ENCODE measurements at regions not wholly inside any gene's neighbourhood (a gene's known extent, or its start where the extent isn't known, plus 50 kb on each side); places are given as distances from the start of the nearest gene placed in this dataset.
A peak's percentile ranks its signal among the peaks of the same experiment; 100 is the strongest.

DNA sequence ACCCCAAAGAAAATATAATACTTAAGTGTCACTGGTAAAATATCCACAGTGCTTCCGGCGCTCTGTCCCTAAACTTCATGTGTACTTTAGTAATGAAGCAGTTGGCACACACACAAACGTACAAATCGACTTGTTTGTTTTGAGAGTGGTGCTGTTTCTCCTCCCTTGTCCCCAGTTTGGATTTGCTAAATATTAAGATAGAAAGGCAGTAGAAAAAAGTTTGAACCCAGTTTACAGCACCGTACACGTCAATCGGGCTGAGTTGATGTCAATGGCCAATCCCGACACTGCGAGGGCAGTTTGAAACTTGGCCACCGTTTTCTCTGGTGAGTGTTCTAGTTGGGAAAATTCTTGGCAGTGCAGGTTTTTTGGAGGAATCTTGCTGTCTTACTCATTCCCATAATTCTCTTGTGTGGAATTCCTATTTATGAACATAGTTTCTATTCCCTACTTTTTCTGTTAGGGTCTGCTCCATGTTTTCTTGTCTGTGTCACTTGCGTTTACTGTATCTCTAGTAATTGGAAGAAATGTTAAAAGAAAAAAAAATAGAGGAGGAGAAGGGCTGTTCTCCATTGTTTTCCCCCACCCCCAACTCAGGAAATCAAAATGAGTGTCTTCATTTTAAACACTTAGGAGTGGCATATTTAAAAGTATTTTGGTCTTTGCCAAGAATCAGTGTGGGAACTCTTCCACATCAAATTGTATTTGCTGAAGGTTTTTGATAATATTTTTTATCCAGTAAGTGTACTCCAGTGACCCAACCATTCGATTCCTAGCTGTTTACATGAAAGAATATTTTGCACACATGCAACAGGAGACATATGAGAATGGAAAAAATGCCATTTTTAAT lies 72.3 kb downstream of the OR2B2 start (continued):
- TF ChIP-seq, protein P1, sequence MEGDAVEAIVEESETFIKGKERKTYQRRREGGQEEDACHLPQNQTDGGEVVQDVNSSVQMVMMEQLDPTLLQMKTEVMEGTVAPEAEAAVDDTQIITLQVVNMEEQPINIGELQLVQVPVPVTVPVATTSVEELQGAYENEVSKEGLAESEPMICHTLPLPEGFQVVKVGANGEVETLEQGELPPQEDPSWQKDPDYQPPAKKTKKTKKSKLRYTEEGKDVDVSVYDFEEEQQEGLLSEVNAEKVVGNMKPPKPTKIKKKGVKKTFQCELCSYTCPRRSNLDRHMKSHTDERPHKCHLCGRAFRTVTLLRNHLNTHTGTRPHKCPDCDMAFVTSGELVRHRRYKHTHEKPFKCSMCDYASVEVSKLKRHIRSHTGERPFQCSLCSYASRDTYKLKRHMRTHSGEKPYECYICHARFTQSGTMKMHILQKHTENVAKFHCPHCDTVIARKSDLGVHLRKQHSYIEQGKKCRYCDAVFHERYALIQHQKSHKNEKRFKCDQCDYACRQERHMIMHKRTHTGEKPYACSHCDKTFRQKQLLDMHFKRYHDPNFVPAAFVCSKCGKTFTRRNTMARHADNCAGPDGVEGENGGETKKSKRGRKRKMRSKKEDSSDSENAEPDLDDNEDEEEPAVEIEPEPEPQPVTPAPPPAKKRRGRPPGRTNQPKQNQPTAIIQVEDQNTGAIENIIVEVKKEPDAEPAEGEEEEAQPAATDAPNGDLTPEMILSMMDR (IDR thresholded peaks at IDR 0.05; ENCODE audit: low read depth, low read length, missing input control) = no peak
- TF ChIP-seq RXRA (IDR thresholded peaks at IDR 0.05) = peak in 1 of 2 donors; percentile 46
- no peak for TF ChIP-seq EGR1 (IDR thresholded peaks at IDR 0.05; ENCODE audit: low read depth in 2 of 2)
- no peak for TF ChIP-seq TAF1 (conservative IDR thresholded peaks at IDR 0.05)
- TF ChIP-seq RAD21 (IDR thresholded peaks at IDR 0.05) = no peak
- TF ChIP-seq, protein P2, sequence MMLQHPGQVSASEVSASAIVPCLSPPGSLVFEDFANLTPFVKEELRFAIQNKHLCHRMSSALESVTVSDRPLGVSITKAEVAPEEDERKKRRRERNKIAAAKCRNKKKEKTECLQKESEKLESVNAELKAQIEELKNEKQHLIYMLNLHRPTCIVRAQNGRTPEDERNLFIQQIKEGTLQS (IDR thresholded peaks at IDR 0.05) = no peak
- peak; percentile 76 for TF ChIP-seq FOXA2 (IDR thresholded peaks at IDR 0.05)
- peak; percentile 32 for TF ChIP-seq SP1 (IDR thresholded peaks at IDR 0.05)

DNA sequence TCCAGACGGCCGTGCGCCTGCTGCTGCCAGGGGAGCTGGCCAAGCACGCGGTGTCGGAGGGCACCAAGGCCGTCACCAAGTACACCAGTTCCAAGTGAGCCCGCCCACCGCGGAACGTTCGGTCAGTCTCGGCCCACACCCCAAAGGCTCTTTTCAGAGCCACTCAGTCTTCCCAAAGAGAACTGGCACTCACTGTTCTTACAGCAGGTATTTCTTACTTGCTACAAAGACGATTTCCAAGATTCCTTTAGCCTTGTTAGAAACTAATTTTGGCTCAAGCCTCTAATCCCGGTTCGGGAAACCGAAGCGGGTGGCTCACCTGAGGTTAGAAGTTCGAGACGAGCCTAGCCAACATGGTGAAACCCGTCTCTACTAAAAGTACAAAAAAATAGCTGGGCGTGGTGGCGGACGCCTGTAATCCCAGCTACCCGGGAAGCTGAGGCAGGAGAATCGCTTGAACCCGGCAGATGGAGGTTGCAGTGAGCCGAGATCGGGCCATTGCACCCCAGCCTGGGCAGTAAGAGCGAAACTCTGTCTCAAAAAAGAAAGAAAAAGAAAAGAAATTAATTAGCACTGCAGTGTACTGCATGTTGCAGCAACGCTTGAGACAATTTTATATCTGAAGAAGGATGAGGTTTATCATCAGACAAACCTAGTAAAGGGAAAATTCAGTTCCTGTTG lies 73.1 kb downstream of the OR2B2 start:
- DNase-seq (ENCODE audit: low spot score) = peak; percentile 67
- Histone ChIP-seq H3K27ac (ENCODE audit: low read depth in 1 of 2, low read length in 2 of 2) (peak overlapping the region; percentile 99), H3K36me3 (ENCODE audit: control insufficient read depth in 4 of 4, insufficient read depth in 3 of 4, low read depth in 1 of 4, low read length in 3 of 4) (no peaks in the 10 kb centered on the region), H3K4me1 (ENCODE audit: control insufficient read depth in 4 of 4, insufficient read depth in 4 of 4, low read length in 3 of 4) (peaks cover 0 to 28% (median 9%) of the 10 kb centered on the region in 4 donors), H3K27me3 (ENCODE audit: control insufficient read depth in 4 of 4, insufficient read depth in 4 of 4, low read length in 3 of 4) (no peaks in the 10 kb centered on the region), H3K9ac (ENCODE audit: low read depth in 1 of 2, low read length in 2 of 2) (peak overlapping the region; percentile 78 to 94), H3K9me3 (ENCODE audit: control insufficient read depth in 4 of 4, low read length in 3 of 4) (no peaks in the 10 kb centered on the region), H3K4me3 (ENCODE audit: low read depth in 1 of 3, low read length in 3 of 3) (peak overlapping the region; percentile 46 to 87 (median 84))
- TF ChIP-seq RXRA (IDR thresholded peaks at IDR 0.05) = no peak
- TF ChIP-seq SP1 (IDR thresholded peaks at IDR 0.05) = no peak
- TF ChIP-seq EGR1 (IDR thresholded peaks at IDR 0.05; ENCODE audit: low read depth in 2 of 2) = no peak
- TF ChIP-seq GABPA (IDR thresholded peaks at IDR 0.05 in 1 of 2, conservative IDR thresholded peaks at IDR 0.05 in 1 of 2) = peak in 1 of 2 donors; percentile 20
- TF ChIP-seq FOXA2 (IDR thresholded peaks at IDR 0.05) = no peak
- TF ChIP-seq, protein P3, sequence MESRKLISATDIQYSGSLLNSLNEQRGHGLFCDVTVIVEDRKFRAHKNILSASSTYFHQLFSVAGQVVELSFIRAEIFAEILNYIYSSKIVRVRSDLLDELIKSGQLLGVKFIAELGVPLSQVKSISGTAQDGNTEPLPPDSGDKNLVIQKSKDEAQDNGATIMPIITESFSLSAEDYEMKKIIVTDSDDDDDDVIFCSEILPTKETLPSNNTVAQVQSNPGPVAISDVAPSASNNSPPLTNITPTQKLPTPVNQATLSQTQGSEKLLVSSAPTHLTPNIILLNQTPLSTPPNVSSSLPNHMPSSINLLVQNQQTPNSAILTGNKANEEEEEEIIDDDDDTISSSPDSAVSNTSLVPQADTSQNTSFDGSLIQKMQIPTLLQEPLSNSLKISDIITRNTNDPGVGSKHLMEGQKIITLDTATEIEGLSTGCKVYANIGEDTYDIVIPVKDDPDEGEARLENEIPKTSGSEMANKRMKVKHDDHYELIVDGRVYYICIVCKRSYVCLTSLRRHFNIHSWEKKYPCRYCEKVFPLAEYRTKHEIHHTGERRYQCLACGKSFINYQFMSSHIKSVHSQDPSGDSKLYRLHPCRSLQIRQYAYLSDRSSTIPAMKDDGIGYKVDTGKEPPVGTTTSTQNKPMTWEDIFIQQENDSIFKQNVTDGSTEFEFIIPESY (IDR thresholded peaks at IDR 0.05) = no peak
- no peak for TF ChIP-seq FOXA1 (IDR thresholded peaks at IDR 0.05)
- under 1% methylated on average over 31 of the region's 31 CpGs for WGBS

DNA sequence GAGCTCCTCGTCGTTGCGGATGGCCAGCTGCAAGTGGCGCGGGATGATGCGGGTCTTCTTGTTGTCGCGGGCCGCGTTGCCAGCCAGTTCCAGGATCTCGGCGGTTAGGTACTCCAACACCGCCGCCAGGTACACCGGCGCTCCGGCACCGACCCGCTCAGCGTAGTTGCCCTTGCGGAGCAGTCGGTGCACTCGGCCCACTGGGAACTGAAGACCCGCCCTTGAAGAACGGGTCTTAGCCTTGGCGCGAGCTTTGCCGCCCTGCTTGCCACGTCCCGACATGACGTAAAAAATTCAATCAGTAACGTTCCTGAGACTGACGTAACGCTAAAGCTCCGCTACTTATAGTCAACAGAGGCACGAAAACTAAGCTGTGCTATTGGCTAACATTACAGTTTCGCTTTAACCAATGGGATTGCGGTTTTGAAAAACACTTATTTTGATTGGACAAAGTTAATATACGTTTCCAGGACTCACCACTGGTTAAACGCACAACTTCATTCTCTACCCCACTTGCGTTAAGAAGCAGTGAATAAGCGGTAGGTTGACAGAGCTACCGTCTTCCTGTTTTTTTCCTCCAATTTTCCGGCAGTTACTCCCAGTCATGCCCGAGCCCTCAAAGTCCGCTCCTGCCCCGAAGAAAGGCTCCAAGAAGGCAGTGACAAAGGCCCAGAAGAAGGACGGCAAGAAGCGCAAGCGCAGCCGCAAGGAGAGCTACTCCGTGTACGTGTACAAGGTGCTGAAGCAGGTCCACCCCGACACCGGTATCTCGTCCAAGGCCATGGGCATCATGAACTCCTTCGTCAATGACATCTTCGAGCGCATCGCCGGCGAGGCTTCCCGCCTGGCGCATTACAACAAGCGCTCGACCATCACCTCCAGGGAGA lies 73.9 kb downstream of the OR2B2 start:
- peak overlapping the region; percentile 99 for H3K27ac ChIP-seq (ENCODE audit: low read depth in 1 of 2, low read length in 2 of 2)
- peak overlapping the region; percentile 57 to 87 (median 84) for H3K4me3 ChIP-seq (ENCODE audit: low read depth in 1 of 3, low read length in 3 of 3)
- peaks cover 0 to 28% (median 9%) of the 10 kb centered on the region in 4 donors for H3K4me1 ChIP-seq (ENCODE audit: control insufficient read depth in 4 of 4, insufficient read depth in 4 of 4, low read length in 3 of 4)
- WGBS = under 1% methylated on average over 66 of the region's 66 CpGs
- H3K36me3 ChIP-seq (ENCODE audit: control insufficient read depth in 4 of 4, insufficient read depth in 3 of 4, low read depth in 1 of 4, low read length in 3 of 4) = peaks cover 0 to under 1% (median 0%) of the 10 kb centered on the region in 4 donors
- no peaks in the 10 kb centered on the region for H3K27me3 ChIP-seq (ENCODE audit: control insufficient read depth in 4 of 4, insufficient read depth in 4 of 4, low read length in 3 of 4)
- no peaks in the 10 kb centered on the region for H3K9me3 ChIP-seq (ENCODE audit: control insufficient read depth in 4 of 4, low read length in 3 of 4)
- DNase-seq (ENCODE audit: low spot score) = peak; percentile 88
- peak overlapping the region; percentile 94 to 99 for H3K9ac ChIP-seq (ENCODE audit: low read depth in 1 of 2, low read length in 2 of 2)
- TF ChIP-seq HNF4A (conservative IDR thresholded peaks at IDR 0.05) (peak; percentile 19 to 35), SP1 (IDR thresholded peaks at IDR 0.05) (peak; percentile 93), FOXA1 (IDR thresholded peaks at IDR 0.05) (peak; percentile 3), TAF1 (conservative IDR thresholded peaks at IDR 0.05) (peak; percentile 91), EGR1 (IDR thresholded peaks at IDR 0.05; ENCODE audit: low read depth in 2 of 2) (no peak), FOXA2 (IDR thresholded peaks at IDR 0.05) (no peak), YY1 (IDR thresholded peaks at IDR 0.05) (no peak), JUND (IDR thresholded peaks at IDR 0.05) (peak; percentile 15 to 30), GABPA (IDR thresholded peaks at IDR 0.05 in 1 of 2, conservative IDR thresholded peaks at IDR 0.05 in 1 of 2) (no peak)
- TF ChIP-seq, protein P4, sequence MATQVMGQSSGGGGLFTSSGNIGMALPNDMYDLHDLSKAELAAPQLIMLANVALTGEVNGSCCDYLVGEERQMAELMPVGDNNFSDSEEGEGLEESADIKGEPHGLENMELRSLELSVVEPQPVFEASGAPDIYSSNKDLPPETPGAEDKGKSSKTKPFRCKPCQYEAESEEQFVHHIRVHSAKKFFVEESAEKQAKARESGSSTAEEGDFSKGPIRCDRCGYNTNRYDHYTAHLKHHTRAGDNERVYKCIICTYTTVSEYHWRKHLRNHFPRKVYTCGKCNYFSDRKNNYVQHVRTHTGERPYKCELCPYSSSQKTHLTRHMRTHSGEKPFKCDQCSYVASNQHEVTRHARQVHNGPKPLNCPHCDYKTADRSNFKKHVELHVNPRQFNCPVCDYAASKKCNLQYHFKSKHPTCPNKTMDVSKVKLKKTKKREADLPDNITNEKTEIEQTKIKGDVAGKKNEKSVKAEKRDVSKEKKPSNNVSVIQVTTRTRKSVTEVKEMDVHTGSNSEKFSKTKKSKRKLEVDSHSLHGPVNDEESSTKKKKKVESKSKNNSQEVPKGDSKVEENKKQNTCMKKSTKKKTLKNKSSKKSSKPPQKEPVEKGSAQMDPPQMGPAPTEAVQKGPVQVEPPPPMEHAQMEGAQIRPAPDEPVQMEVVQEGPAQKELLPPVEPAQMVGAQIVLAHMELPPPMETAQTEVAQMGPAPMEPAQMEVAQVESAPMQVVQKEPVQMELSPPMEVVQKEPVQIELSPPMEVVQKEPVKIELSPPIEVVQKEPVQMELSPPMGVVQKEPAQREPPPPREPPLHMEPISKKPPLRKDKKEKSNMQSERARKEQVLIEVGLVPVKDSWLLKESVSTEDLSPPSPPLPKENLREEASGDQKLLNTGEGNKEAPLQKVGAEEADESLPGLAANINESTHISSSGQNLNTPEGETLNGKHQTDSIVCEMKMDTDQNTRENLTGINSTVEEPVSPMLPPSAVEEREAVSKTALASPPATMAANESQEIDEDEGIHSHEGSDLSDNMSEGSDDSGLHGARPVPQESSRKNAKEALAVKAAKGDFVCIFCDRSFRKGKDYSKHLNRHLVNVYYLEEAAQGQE (IDR thresholded peaks at IDR 0.05) = peak; percentile 94
